ENCODE measurements at regions not wholly inside any gene's neighbourhood (a gene's known extent, or its start where the extent isn't known, plus 50 kb on each side); places are given as distances from the start of the nearest gene placed in this dataset.
"Not testable (repeated sequence)": the region's sequence is repeated elsewhere in the genome, so short reads cannot be mapped to it uniquely, and the experiment has no call there.

DNA sequence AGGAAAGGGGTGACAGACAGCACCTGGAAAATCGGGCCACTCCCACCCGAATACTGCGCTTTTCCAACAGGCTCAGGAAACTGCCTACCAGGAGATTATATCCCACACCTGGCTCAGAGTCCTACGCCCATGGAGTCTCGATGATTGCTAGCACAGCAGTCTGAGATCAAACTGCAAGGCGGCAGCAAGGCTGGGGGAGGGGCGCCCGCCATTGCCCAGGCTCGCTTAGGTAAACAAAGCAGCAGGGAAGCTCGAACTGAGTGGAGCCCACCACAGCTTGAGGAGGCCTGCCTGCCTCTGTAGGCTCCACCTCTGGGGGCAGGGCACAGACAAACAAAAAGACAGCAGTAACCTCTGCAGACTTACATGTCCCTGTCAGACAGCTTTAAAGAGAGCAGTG is 133.8 kb upstream of the SLC39A10 start:
- not testable (repeated sequence) for H3K4me1 ChIP-seq (ENCODE audit: low read length); H3K79me2 ChIP-seq (ENCODE audit: low read length); H3K9me2 ChIP-seq (replicated peaks; ENCODE audit: insufficient read depth, low read length); H4K20me1 ChIP-seq (ENCODE audit: insufficient read depth, low read depth, low read length); H3K36me3 ChIP-seq (ENCODE audit: insufficient read depth, low read length); DNase-seq; H3K4me3 ChIP-seq (ENCODE audit: low read length); H3K9ac ChIP-seq (ENCODE audit: low read length); H3K27me3 ChIP-seq (ENCODE audit: low read length); H3K27ac ChIP-seq (ENCODE audit: low read length); H3K4me2 ChIP-seq (ENCODE audit: low read depth, low read length, poor library complexity, severe bottlenecking); H2AFZ ChIP-seq (ENCODE audit: low read length); H3K9me3 ChIP-seq (ENCODE audit: low read length)

DNA sequence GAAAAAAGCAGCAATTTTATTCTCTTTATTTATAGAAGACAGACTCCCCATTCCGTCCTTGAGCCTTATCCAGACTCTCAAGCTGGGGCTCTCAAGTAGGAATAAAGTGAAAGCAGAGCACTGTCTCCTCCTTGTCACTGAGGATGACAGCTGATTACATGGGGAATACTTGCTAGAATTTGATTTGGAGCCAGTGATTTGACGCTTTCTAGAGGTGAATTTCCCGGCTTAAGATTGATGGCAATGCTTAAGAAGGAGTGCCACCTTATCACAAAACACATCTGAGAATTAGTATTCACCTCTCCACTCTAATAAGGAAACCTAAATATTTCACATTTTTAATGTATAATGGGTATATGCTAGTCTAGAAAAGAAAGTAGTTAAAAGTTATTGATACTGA is 135.4 kb upstream of the SLC39A10 start:
- no peaks in the 10 kb centered on the region for H3K9me2 ChIP-seq (replicated peaks; ENCODE audit: insufficient read depth, low read length)
- H3K4me1 ChIP-seq (ENCODE audit: low read length): no peaks in the 10 kb centered on the region
- no peaks in the 10 kb centered on the region for H3K36me3 ChIP-seq (ENCODE audit: insufficient read depth, low read length)
- H3K27ac ChIP-seq (ENCODE audit: low read length): no peak overlapping the region
- H3K9me3 ChIP-seq (ENCODE audit: low read length): no peaks in the 10 kb centered on the region
- no peak overlapping the region for H3K4me2 ChIP-seq (ENCODE audit: low read depth, low read length, poor library complexity, severe bottlenecking)
- no peak overlapping the region for H2AFZ ChIP-seq (ENCODE audit: low read length)
- H3K79me2 ChIP-seq (ENCODE audit: low read length): no peaks in the 10 kb centered on the region
- H3K27me3 ChIP-seq (ENCODE audit: low read length): no peaks in the 10 kb centered on the region
- H3K4me3 ChIP-seq (ENCODE audit: low read length): no peak overlapping the region
- H4K20me1 ChIP-seq (ENCODE audit: insufficient read depth, low read depth, low read length): no peaks in the 10 kb centered on the region
- no peak overlapping the region for H3K9ac ChIP-seq (ENCODE audit: low read length)
- no peak for DNase-seq

DNA sequence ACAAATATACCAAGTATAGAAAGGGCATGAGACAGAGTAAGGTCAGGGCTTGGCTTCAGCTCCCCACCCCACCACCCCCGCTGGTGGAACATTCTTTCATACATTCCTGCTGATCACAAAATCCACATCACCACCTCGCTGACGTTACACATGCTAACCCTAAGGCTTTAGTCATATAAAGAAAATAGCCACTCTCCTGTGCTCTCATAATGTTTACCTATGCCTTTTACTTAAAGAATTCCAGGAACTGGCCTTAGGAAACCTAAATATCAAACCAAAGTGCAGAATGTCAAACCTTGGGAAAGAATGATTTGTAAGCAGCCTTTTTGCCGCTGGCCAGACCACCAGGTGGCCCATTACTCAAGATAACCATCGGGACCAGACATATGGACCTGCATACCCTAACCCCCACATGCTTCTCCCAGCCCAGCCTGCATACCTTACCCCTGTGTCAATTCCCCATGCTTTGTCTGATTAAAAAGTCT is 136.3 kb upstream of the SLC39A10 start:
- Histone ChIP-seq H3K9me3 (ENCODE audit: low read length) (no peaks in the 10 kb centered on the region), H3K4me2 (ENCODE audit: low read depth, low read length, poor library complexity, severe bottlenecking) (no peak overlapping the region), H3K79me2 (ENCODE audit: low read length) (no peaks in the 10 kb centered on the region), H3K27ac (ENCODE audit: low read length) (no peak overlapping the region), H3K27me3 (ENCODE audit: low read length) (no peaks in the 10 kb centered on the region), H3K9ac (ENCODE audit: low read length) (no peak overlapping the region), H2AFZ (ENCODE audit: low read length) (no peak overlapping the region), H3K9me2 (replicated peaks; ENCODE audit: insufficient read depth, low read length) (no peaks in the 10 kb centered on the region), H3K4me1 (ENCODE audit: low read length) (no peaks in the 10 kb centered on the region), H3K4me3 (ENCODE audit: low read length) (no peak overlapping the region), H4K20me1 (ENCODE audit: insufficient read depth, low read depth, low read length) (no peaks in the 10 kb centered on the region), H3K36me3 (ENCODE audit: insufficient read depth, low read length) (no peaks in the 10 kb centered on the region)
- no peak for DNase-seq

DNA sequence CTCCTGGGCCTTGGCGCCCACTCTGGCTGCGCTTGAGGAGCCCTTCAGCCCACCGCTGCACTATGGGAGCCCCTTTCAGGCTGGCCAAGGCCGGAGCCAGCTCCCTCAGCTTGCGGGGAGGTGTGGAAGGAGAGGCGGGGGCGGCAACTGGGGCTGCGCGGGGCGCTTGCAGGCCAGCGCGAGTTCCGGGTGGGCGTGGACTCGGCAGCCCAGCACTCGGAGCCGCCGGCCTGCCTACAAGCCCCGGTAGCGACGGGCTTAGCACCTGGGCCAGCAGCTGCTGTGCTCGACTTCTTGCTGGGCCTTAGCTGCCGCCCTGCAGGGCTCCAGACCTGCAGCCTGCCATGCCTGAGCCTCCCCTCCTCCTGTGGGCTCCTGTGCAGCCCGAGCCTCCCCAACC is 141.5 kb upstream of the SLC39A10 start:
- Histone ChIP-seq H4K20me1 (ENCODE audit: insufficient read depth, low read depth, low read length) (no peaks in the 10 kb centered on the region), H3K4me1 (ENCODE audit: low read length) (no peaks in the 10 kb centered on the region), H3K4me3 (ENCODE audit: low read length) (no peak overlapping the region), H3K9me3 (ENCODE audit: low read length) (no peaks in the 10 kb centered on the region), H3K9ac (ENCODE audit: low read length) (no peak overlapping the region), H3K4me2 (ENCODE audit: low read depth, low read length, poor library complexity, severe bottlenecking) (no peak overlapping the region), H3K36me3 (ENCODE audit: insufficient read depth, low read length) (no peaks in the 10 kb centered on the region), H2AFZ (ENCODE audit: low read length) (no peak overlapping the region), H3K27me3 (ENCODE audit: low read length) (no peaks in the 10 kb centered on the region), H3K27ac (ENCODE audit: low read length) (no peak overlapping the region), H3K79me2 (ENCODE audit: low read length) (no peaks in the 10 kb centered on the region), H3K9me2 (replicated peaks; ENCODE audit: insufficient read depth, low read length) (no peaks in the 10 kb centered on the region)
- DNase-seq: no peak

DNA sequence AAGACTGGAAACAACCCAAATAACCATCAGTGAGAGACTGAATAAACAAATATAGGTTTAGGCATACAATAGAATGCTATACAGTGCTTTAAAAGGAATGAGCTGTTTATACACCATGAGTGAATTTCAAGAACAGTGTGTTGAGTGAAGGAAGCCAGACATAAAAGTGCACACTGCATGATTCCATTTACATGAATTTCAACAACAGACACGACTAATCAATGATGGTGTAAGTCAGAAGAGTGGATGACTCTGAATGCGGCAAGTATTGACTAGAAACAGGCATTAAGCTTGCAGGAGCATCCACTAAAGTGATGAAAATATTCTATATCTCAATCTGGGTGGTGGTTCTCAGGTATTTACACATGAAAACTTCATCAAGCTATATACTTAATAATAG is 142.7 kb upstream of the SLC39A10 start:
- Histone ChIP-seq H3K4me2 (ENCODE audit: low read depth, low read length, poor library complexity, severe bottlenecking) (no peak overlapping the region), H3K27ac (ENCODE audit: low read length) (no peak overlapping the region), H3K36me3 (ENCODE audit: insufficient read depth, low read length) (no peaks in the 10 kb centered on the region), H2AFZ (ENCODE audit: low read length) (peak overlapping the region; percentile 41; the same call in 1 of the 2 replicates), H3K79me2 (ENCODE audit: low read length) (no peaks in the 10 kb centered on the region), H3K9me2 (replicated peaks; ENCODE audit: insufficient read depth, low read length) (no peaks in the 10 kb centered on the region), H3K9ac (ENCODE audit: low read length) (no peak overlapping the region), H4K20me1 (ENCODE audit: insufficient read depth, low read depth, low read length) (no peaks in the 10 kb centered on the region), H3K4me3 (ENCODE audit: low read length) (no peak overlapping the region), H3K27me3 (ENCODE audit: low read length) (no peaks in the 10 kb centered on the region), H3K4me1 (ENCODE audit: low read length) (no peaks in the 10 kb centered on the region), H3K9me3 (ENCODE audit: low read length) (no peaks in the 10 kb centered on the region)
- DNase-seq: no peak

DNA sequence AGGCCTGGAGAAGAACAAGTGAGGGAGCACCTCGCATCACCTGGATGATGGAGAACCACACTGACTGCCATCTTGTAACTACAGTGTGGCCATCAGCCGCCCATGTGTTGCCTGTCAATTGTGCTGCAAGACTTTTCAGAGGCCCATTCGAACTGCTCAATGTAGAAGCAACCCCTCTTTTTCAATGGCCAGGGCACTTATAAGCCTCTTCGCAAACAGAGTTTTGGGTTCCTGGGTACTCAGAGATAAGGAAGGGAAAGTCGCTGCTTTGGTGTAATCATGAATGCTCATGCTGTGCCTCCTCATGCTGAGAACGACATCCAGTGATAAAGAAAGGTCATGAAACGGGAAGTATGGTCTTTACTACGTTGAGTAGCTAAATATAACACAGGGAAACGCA is 143.9 kb upstream of the SLC39A10 start:
- no peaks in the 10 kb centered on the region for H3K79me2 ChIP-seq (ENCODE audit: low read length)
- H3K9ac ChIP-seq (ENCODE audit: low read length): no peak overlapping the region
- no peaks in the 10 kb centered on the region for H3K27me3 ChIP-seq (ENCODE audit: low read length)
- no peaks in the 10 kb centered on the region for H3K9me3 ChIP-seq (ENCODE audit: low read length)
- no peak for DNase-seq
- H3K36me3 ChIP-seq (ENCODE audit: insufficient read depth, low read length): no peaks in the 10 kb centered on the region
- H3K4me1 ChIP-seq (ENCODE audit: low read length): no peaks in the 10 kb centered on the region
- H4K20me1 ChIP-seq (ENCODE audit: insufficient read depth, low read depth, low read length): no peaks in the 10 kb centered on the region
- no peak overlapping the region for H3K4me3 ChIP-seq (ENCODE audit: low read length)
- H3K27ac ChIP-seq (ENCODE audit: low read length): no peak overlapping the region
- no peaks in the 10 kb centered on the region for H3K9me2 ChIP-seq (replicated peaks; ENCODE audit: insufficient read depth, low read length)
- no peak overlapping the region for H2AFZ ChIP-seq (ENCODE audit: low read length)
- no peak overlapping the region for H3K4me2 ChIP-seq (ENCODE audit: low read depth, low read length, poor library complexity, severe bottlenecking)

DNA sequence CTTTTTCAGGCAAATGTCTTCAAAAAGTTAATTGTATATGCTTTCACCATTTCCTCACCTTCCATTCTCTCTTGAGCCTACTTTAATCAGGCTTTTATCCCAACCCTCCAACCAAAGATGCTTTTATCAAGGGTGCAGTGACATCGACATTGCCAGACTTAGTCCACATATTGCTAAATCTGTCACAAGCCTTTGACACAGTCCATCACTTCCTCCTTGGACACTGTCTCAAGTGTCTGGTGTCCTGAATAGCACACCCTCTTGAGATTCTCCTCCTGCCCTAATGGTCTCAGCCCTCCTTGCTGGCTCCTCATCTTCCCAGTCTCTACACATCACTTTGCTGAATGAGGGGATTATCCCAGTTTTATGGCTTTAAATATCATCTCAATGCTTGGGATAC is 147.5 kb upstream of the SLC39A10 start:
- no peak for DNase-seq
- no peak overlapping the region for H3K27ac ChIP-seq (ENCODE audit: low read length)
- H3K79me2 ChIP-seq (ENCODE audit: low read length): no peaks in the 10 kb centered on the region
- peaks cover 5% of the 10 kb centered on the region for H3K9me3 ChIP-seq (ENCODE audit: low read length)
- no peaks in the 10 kb centered on the region for H4K20me1 ChIP-seq (ENCODE audit: insufficient read depth, low read depth, low read length)
- no peak overlapping the region for H3K4me2 ChIP-seq (ENCODE audit: low read depth, low read length, poor library complexity, severe bottlenecking)
- peaks cover 8% of the 10 kb centered on the region for H3K4me1 ChIP-seq (ENCODE audit: low read length)
- no peaks in the 10 kb centered on the region for H3K9me2 ChIP-seq (replicated peaks; ENCODE audit: insufficient read depth, low read length)
- no peak overlapping the region for H2AFZ ChIP-seq (ENCODE audit: low read length)
- H3K27me3 ChIP-seq (ENCODE audit: low read length): no peaks in the 10 kb centered on the region
- no peaks in the 10 kb centered on the region for H3K36me3 ChIP-seq (ENCODE audit: insufficient read depth, low read length)
- H3K9ac ChIP-seq (ENCODE audit: low read length): no peak overlapping the region
- no peak overlapping the region for H3K4me3 ChIP-seq (ENCODE audit: low read length)

DNA sequence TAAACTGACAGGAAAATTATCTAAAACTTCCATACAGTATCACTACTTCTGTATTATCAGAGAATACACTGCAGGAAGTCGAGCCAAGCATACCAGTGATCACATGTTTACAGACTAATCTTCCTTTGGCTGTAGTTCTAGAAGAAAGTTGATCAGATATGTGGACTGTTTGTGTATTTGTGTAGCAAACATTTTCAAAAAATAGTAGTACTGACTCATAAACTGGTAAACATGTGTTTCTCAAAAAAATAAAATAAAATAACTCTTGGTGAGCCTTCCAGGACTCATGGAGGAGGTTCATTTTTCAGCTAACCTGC is 148.9 kb upstream of the SLC39A10 start:
- Histone ChIP-seq H3K9ac (ENCODE audit: low read length) (no peak overlapping the region), H3K9me2 (replicated peaks; ENCODE audit: insufficient read depth, low read length) (no peaks in the 10 kb centered on the region), H3K36me3 (ENCODE audit: insufficient read depth, low read length) (no peaks in the 10 kb centered on the region), H3K4me2 (ENCODE audit: low read depth, low read length, poor library complexity, severe bottlenecking) (no peak overlapping the region), H3K9me3 (ENCODE audit: low read length) (peaks cover 5% of the 10 kb centered on the region), H3K4me3 (ENCODE audit: low read length) (no peak overlapping the region), H4K20me1 (ENCODE audit: insufficient read depth, low read depth, low read length) (no peaks in the 10 kb centered on the region), H3K27me3 (ENCODE audit: low read length) (no peaks in the 10 kb centered on the region), H2AFZ (ENCODE audit: low read length) (no peak overlapping the region), H3K4me1 (ENCODE audit: low read length) (peaks cover 8% of the 10 kb centered on the region), H3K27ac (ENCODE audit: low read length) (no peak overlapping the region), H3K79me2 (ENCODE audit: low read length) (no peaks in the 10 kb centered on the region)
- no peak for DNase-seq

Measured in Karpas-422 (cell line).